Adrenal gland (tissue), 9 donors: ENCODE measurements at regions not wholly inside any gene's neighbourhood (a gene's known extent, or its start where the extent isn't known, plus 50 kb on each side); places are given as distances from the start of the nearest gene placed in this dataset.
A peak's percentile ranks its signal among the peaks of the same experiment; 100 is the strongest.

ENCODE experiments used
- DNase-seq, 7 donors: peaks; one replicate each; pipeline ENCODE4 v3.0.0-alpha.2; 2019 to 2020
- H3K27ac ChIP-seq, 5 donors: fragments of 200-600 bp; sonication (generic) in 4 of 5; 1 replicate in 3 of 5; 2 replicates in 2 of 5; pipeline versions ENCODE4 v1.5.1 to v1.8.0; 2016 to 2020; ENCODE audit warnings: mild to moderate bottlenecking in 1 of 5
- H3K27me3 ChIP-seq: fragments of 200-600 bp; 2 replicates; pipeline ENCODE4 v1.8.0; 2021
- H3K36me3 ChIP-seq, 2 donors: fragments of 200-600 bp; replicated peaks in 1 of 2; 1 replicate in 1 of 2; 2 replicates in 1 of 2; pipeline versions ENCODE4 v1.5.1 to v1.8.0; 2018 to 2022
- H3K4me1 ChIP-seq, 2 donors: fragments of 200-600 bp; replicated peaks in 1 of 2; 1 replicate in 1 of 2; 2 replicates in 1 of 2; pipeline versions ENCODE4 v1.5.1 to v1.8.0; 2018 to 2021
- H3K4me3 ChIP-seq, 4 donors: fragments of 200-600 bp; sonication (generic) in 3 of 4; one replicate each; pipeline ENCODE4 v1.5.1; 2016 to 2018
- H3K9me3 ChIP-seq, 3 donors: fragments of 200-600 bp; sonication (generic) in 1 of 3; replicated peaks in 1 of 3; 1 replicate in 2 of 3; 2 replicates in 1 of 3; pipeline versions ENCODE4 v1.5.1 to v1.8.0; 2016 to 2021
- CTCF ChIP-seq, 6 experiments: fragments of 450-650 bp in 4 of 6; fragments of 200-600 bp in 2 of 6; sonication (generic) in 1 of 6; IDR thresholded peaks; 1 replicate in 5 of 6; 2 replicates in 1 of 6; pipeline versions ENCODE4 v1.5.1 to v1.8.0; 2016 to 2021; ENCODE audit warnings: antibody characterized with exemption in 6 of 6, mild to moderate bottlenecking in 2 of 6, moderate library complexity in 1 of 6
- POLR2A ChIP-seq, 2 donors: fragments of 450-650 bp; IDR thresholded peaks; one replicate each; pipeline ENCODE4 v1.6.1; 2017; ENCODE audit warnings: antibody characterized with exemption in 2 of 2, mild to moderate bottlenecking in 2 of 2, moderate library complexity in 1 of 2
- WGBS, 4 donors: extraction: QIAGEN DNeasy Blood & Tissue Kit in 2 of 4; methylation state at CpG; one replicate each; pipeline versions ENCODE4 v1.1.5 to v1.1.7; 2013 to 2017; 5-methylcytosine and 5-hydroxymethylcytosine counted together
- intact Hi-C, 2 donors: fragments of 100-400 bp; cut with DNase I; formaldehyde crosslinking; loops; one replicate each; pipeline versions ENCODE4 v1.14.1 to v1.15.0; 2022 to 2023
- donor health status: healthy with polysubstance abuse.
- donor health status: Bipolar disorder and iron deficiency.
- donor health status: DM: yes; HTN: yes; CAD: no.
- donor health status: DM: no; HTN: no; CAD: no.
- donor health status: DM: no; HTN: no; CAD: no.

- no peak for TF ChIP-seq POLR2A (IDR thresholded peaks at IDR 0.05)
- no peak for TF ChIP-seq CTCF (IDR thresholded peaks at IDR 0.05)
- H3K9me3 ChIP-seq, result no peaks in the 10 kb centered on the region
- no peak overlapping the region for H3K4me3 ChIP-seq
- no peaks in the 10 kb centered on the region for H3K36me3 ChIP-seq
- peak overlapping the region in 2 of 5 donors; percentile 0 to 63 for H3K27ac ChIP-seq
- no peak for DNase-seq
- H3K27me3 ChIP-seq, result no peaks in the 10 kb centered on the region
- intact Hi-C loops, result no loop called here
- WGBS, 4 donors, result 80 to 90% (median 82%) methylated on average over 3 of the region's 3 CpGs
- H3K4me1 ChIP-seq, result peaks cover 0 to 9% of the 10 kb centered on the region in 2 donors
Measured at GRCh38 chr17:27985736-27986399, 56.6 kb upstream of the NLK start.

GRCh38 chr17:27986805-27987684 is 55.4 kb upstream of the NLK start:
- Histone ChIP-seq H3K4me1 (peaks cover 0 to 9% of the 10 kb centered on the region in 2 donors), H3K36me3 (no peaks in the 10 kb centered on the region), H3K9me3 (no peaks in the 10 kb centered on the region), H3K27me3 (no peaks in the 10 kb centered on the region), H3K4me3 (no peak overlapping the region), H3K27ac (peak overlapping the region in 2 of 5 donors; percentile 8 to 38)
- intact Hi-C loops, result no loop called here
- 84 to 90% (median 88%) methylated on average over 9 of the region's 9 CpGs for WGBS, 4 donors
- peak in 3 of 7 donors; percentile 15 to 53 (median 29) for DNase-seq
- no peak for TF ChIP-seq POLR2A (IDR thresholded peaks at IDR 0.05)
- no peak for TF ChIP-seq CTCF (IDR thresholded peaks at IDR 0.05)

GRCh38 chr17:27989046-27989445 is 53.4 kb upstream of the NLK start:
- no peaks in the 10 kb centered on the region for H3K36me3 ChIP-seq
- no peaks in the 10 kb centered on the region for H3K9me3 ChIP-seq
- intact Hi-C loops, result no loop called here
- peaks cover 0 to 9% of the 10 kb centered on the region in 2 donors for H3K4me1 ChIP-seq
- H3K27me3 ChIP-seq, result no peaks in the 10 kb centered on the region
- no peak for TF ChIP-seq POLR2A (IDR thresholded peaks at IDR 0.05)
- TF ChIP-seq CTCF (IDR thresholded peaks at IDR 0.05), result no peak
- WGBS, 4 donors, result 60 to 83% (median 73%) methylated on average over 3 of the region's 3 CpGs
- no peak for DNase-seq
- H3K27ac ChIP-seq, result no peak overlapping the region
- H3K4me3 ChIP-seq, result no peak overlapping the region

- Histone ChIP-seq H3K9me3 (no peaks in the 10 kb centered on the region), H3K4me3 (no peak overlapping the region), H3K27ac (no peak overlapping the region), H3K4me1 (peaks cover 0 to under 1% of the 10 kb centered on the region in 2 donors), H3K36me3 (no peaks in the 10 kb centered on the region), H3K27me3 (no peaks in the 10 kb centered on the region)
- 83 to 96% (median 92%) methylated on average over 2 of the region's 2 CpGs for WGBS, 4 donors
- intact Hi-C loops, result no loop called here
- no peak for TF ChIP-seq CTCF (IDR thresholded peaks at IDR 0.05)
- TF ChIP-seq POLR2A (IDR thresholded peaks at IDR 0.05), result no peak
- DNase-seq, result no peak
Measured at GRCh38 chr17:27990100-27990499, 52.4 kb upstream of the NLK start.
